ENCODE measurements at regions not wholly inside any gene's neighbourhood (a gene's known extent, or its start where the extent isn't known, plus 50 kb on each side); places are given as distances from the start of the nearest gene placed in this dataset.

DNA sequence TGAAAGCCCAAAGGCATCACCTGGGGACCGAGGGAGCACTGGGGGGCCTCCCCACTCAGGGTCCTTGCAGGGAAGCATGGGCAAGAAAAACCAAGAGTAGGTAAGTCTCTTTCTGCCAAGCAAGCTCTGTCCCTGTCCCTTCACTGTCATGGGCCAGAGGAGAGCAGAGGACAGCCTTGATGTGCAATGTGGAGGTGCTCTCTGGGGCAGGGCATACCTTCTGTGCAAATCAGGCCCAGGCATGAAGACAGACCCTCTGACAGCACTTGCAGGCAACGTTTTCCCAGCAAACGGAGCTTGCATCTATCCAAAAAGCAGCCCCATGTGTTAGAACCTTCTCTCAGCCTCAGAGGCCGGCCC, 192.5 kb upstream of the PWP1 start:
- no peak for DNase-seq
- no peaks in the 10 kb centered on the region for H3K9me3 ChIP-seq
- TF ChIP-seq, protein P1, sequence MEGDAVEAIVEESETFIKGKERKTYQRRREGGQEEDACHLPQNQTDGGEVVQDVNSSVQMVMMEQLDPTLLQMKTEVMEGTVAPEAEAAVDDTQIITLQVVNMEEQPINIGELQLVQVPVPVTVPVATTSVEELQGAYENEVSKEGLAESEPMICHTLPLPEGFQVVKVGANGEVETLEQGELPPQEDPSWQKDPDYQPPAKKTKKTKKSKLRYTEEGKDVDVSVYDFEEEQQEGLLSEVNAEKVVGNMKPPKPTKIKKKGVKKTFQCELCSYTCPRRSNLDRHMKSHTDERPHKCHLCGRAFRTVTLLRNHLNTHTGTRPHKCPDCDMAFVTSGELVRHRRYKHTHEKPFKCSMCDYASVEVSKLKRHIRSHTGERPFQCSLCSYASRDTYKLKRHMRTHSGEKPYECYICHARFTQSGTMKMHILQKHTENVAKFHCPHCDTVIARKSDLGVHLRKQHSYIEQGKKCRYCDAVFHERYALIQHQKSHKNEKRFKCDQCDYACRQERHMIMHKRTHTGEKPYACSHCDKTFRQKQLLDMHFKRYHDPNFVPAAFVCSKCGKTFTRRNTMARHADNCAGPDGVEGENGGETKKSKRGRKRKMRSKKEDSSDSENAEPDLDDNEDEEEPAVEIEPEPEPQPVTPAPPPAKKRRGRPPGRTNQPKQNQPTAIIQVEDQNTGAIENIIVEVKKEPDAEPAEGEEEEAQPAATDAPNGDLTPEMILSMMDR (IDR thresholded peaks at IDR 0.05), result no peak
- no peaks in the 10 kb centered on the region for H3K4me1 ChIP-seq
- intact Hi-C loops (cut with DNase I), result no loop called here
- no peak overlapping the region for H3K4me3 ChIP-seq
- H3K27ac ChIP-seq, result no peak overlapping the region
- no peak for ATAC-seq
- H3K27me3 ChIP-seq (ENCODE audit: low read depth), result no peaks in the 10 kb centered on the region
- H3K36me3 ChIP-seq, result no peaks in the 10 kb centered on the region

DNA sequence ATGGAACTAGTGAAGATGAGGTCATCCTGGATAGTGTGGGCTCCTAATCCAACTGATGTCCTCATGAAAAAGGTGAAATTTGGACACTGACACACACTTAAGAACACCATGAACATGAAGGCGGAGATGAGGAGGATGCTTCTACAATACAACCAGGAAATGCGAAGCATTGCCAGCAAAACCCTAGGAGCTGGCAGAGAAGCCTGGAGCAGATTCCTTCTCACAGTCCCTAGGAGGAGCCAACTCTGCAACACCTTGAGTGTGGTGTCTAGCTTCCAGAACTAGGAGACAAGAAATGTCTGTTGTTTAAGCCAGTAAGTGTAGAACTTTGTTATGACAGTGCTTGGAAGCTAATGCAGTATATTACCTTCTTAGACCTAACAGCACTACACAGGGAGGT, 191.9 kb upstream of the PWP1 start:
- Histone ChIP-seq H3K9me3 (no peaks in the 10 kb centered on the region), H3K4me3 (no peak overlapping the region), H3K4me1 (no peaks in the 10 kb centered on the region), H3K27me3 (ENCODE audit: low read depth) (no peaks in the 10 kb centered on the region), H3K36me3 (no peaks in the 10 kb centered on the region), H3K27ac (no peak overlapping the region)
- DNase-seq (no peak), ATAC-seq (no peak)
- TF ChIP-seq, protein P1 (IDR thresholded peaks at IDR 0.05), result no peak
- intact Hi-C loops (cut with DNase I), result no loop called here

DNA sequence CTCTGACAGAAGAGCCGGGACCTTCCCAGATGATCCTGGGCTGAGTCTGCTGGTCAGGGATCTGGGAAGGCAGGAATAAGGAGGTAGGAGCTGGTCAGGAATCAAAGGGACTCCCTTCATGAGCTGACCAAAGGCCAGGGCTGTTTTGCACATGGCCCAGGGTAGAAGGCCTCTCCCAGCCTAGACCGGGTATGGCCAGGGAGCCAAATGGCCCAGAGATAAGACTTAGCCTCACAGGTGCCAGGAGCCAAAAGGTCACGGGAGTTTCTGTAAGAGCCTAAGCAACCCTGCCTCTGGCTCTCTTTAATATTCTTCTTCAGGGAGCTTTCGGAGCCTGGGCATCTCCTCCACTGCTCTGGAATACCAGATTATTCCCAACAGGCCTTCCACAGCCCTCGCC, 191.3 kb upstream of the PWP1 start:
- no peaks in the 10 kb centered on the region for H3K9me3 ChIP-seq
- no peak for DNase-seq
- intact Hi-C loops (cut with DNase I), result no loop called here
- H3K4me3 ChIP-seq, result no peak overlapping the region
- no peaks in the 10 kb centered on the region for H3K4me1 ChIP-seq
- TF ChIP-seq, protein P1 (IDR thresholded peaks at IDR 0.05), result no peak
- no peak for ATAC-seq
- no peak overlapping the region for H3K27ac ChIP-seq
- no peaks in the 10 kb centered on the region for H3K36me3 ChIP-seq
- H3K27me3 ChIP-seq (ENCODE audit: low read depth), result no peaks in the 10 kb centered on the region

DNA sequence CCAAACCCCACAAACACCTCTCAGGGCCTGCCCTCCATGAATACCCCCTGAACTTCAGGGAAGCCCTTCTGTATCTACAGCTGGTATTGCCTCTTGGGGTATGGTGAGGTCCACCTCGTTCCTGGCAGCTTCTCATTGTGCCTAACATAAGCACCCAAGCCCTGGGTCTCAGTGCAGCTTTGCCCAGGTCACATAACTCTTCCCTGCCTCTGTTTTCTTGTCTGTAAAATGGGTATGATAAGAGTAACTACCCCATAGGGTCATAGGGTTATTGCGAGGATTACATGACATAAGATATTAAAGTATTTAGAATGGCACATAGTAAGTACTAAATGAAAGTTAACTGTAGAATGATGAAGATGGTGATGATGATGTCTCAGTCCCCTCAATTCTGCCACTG, 190.0 kb upstream of the PWP1 start:
- ATAC-seq, result no peak
- H3K27me3 ChIP-seq (ENCODE audit: low read depth), result no peaks in the 10 kb centered on the region
- intact Hi-C loops (cut with DNase I), result no loop called here
- no peak overlapping the region for H3K4me3 ChIP-seq
- H3K36me3 ChIP-seq, result no peaks in the 10 kb centered on the region
- H3K27ac ChIP-seq, result no peak overlapping the region
- TF ChIP-seq, protein P1 (IDR thresholded peaks at IDR 0.05), result no peak
- no peaks in the 10 kb centered on the region for H3K4me1 ChIP-seq
- no peak for DNase-seq
- H3K9me3 ChIP-seq, result no peaks in the 10 kb centered on the region

DNA sequence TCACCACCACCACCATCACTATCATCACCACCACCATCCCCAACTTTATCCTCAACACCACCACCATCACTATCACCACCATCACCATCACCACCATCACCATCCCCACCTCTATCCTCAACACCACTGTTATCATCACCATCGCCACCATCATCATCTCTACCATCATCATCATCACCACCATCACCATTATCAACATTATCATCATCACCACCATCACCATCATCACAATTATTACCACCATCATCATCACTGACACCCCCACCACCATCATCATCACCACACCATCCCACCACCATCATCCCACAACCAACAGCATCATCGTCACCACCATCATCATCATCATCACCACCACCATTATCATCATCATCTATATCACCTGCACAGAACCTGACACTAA, 188.4 kb upstream of the PWP1 start:
- TF ChIP-seq, protein P1 (IDR thresholded peaks at IDR 0.05), result no peak
- no peaks in the 10 kb centered on the region for H3K27me3 ChIP-seq (ENCODE audit: low read depth)
- no peaks in the 10 kb centered on the region for H3K36me3 ChIP-seq
- H3K27ac ChIP-seq, result no peak overlapping the region
- H3K9me3 ChIP-seq, result no peaks in the 10 kb centered on the region
- ATAC-seq (no peak), DNase-seq (no peak)
- intact Hi-C loops (cut with DNase I), result no loop called here
- no peaks in the 10 kb centered on the region for H3K4me1 ChIP-seq
- no peak overlapping the region for H3K4me3 ChIP-seq

DNA sequence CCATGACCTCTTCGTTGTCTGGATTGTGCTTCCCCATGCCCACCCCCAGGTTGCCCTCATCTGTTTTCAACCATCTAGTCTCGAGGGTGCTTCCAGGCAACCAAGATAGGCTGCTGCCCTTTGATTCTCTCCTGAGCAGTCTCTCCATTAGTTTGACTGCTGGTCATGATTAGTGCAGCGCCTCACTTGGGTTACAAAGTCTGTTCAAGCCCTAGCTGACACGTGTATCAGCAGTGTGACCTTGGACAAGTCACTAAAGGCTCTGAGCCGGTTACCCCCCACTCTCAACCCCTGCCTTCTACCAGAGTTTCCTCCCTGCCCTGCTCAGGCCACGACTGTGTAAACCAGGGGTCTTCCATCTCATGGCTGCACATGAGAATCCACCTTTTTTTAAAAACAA, 185.3 kb upstream of the PWP1 start:
- Histone ChIP-seq H3K27ac (no peak overlapping the region), H3K27me3 (ENCODE audit: low read depth) (no peaks in the 10 kb centered on the region), H3K4me1 (no peaks in the 10 kb centered on the region), H3K36me3 (no peaks in the 10 kb centered on the region), H3K9me3 (no peaks in the 10 kb centered on the region), H3K4me3 (no peak overlapping the region)
- DNase-seq, result no peak
- intact Hi-C loops (cut with DNase I), result no loop called here
- no peak for ATAC-seq
- TF ChIP-seq, protein P1 (IDR thresholded peaks at IDR 0.05), result no peak
